IMR-90 (cell line): ENCODE measurements at regions not wholly inside any gene's neighbourhood (a gene's known extent, or its start where the extent isn't known, plus 50 kb on each side); places are given as distances from the start of the nearest gene placed in this dataset.

Experiments
- ATAC-seq: fragments of 200-7000 bp; cut with Tn5 transposase; 2 replicates; pipeline ENCODE4 v1.9.1; 2020; ENCODE audit warnings: low read depth, mild to moderate bottlenecking, moderate library complexity
- BruUV-seq: library from RNA; stranded (reverse); fragments of 400-500 nt; replicated peaks from 2 replicates; lab custom pipeline; 2021; lab: Mats Ljungman, UMichigan
- CTCF ChIA-PET: fragments of 300-600 bp; formaldehyde crosslinking; extraction: SDS; loops from one replicate; lab custom pipeline; 2021; ENCODE audit warnings: antibody characterized with exemption; lab: Yijun Ruan, JAX
- POLR2A ChIA-PET: fragments of 300-600 bp; sonication (Branson Sonifier 250); formaldehyde crosslinking; loops from one replicate; lab custom pipeline; 2022; ENCODE audit warnings: antibody characterized with exemption; ENCODE audit not compliant: unreplicated experiment; lab: Charles Lee
- DNase-seq: peaks from one replicate; pipeline ENCODE4 v3.0.0; 2013
- H2AFZ ChIP-seq: replicated peaks from 2 replicates; pipeline ENCODE3; 2013; ENCODE audit warnings: low read length, mild to moderate bottlenecking; ENCODE audit not compliant: poor library complexity
- H2AK5ac ChIP-seq: 2 replicates; pipeline ENCODE4 v1.6.1; 2013; ENCODE audit warnings: low read depth, low read length, inconsistent platforms
- H2AK9ac ChIP-seq: replicated peaks from 2 replicates; pipeline ENCODE3; 2013; ENCODE audit warnings: mild to moderate bottlenecking, low read depth, low read length, moderate library complexity; ENCODE audit not compliant: poor library complexity
- H2BK120ac ChIP-seq: 2 replicates; pipeline ENCODE4 v1.6.1; 2013; ENCODE audit warnings: low read depth, low read length, inconsistent platforms
- H2BK15ac ChIP-seq: 3 replicates; pipeline ENCODE4 v1.6.1; 2013; ENCODE audit warnings: low read depth, low read length, inconsistent platforms
- H2BK20ac ChIP-seq: 2 replicates; pipeline ENCODE4 v1.6.1; 2013; ENCODE audit warnings: low read depth, mild to moderate bottlenecking, inconsistent platforms, low read length, moderate library complexity
- H2BK5ac ChIP-seq: 2 replicates; pipeline ENCODE4 v1.6.1; 2013; ENCODE audit warnings: mild to moderate bottlenecking, low read depth, low read length, inconsistent platforms; ENCODE audit not compliant: poor library complexity, severe bottlenecking
- H3K14ac ChIP-seq: replicated peaks from 2 replicates; pipeline ENCODE4 v1.6.1; 2013; ENCODE audit warnings: low read depth, low read length, inconsistent platforms
- H3K18ac ChIP-seq: 2 replicates; pipeline ENCODE4 v1.6.1; 2013; ENCODE audit warnings: low read depth, low read length, control low read depth
- H3K23ac ChIP-seq: 2 replicates; pipeline ENCODE4 v1.6.1; 2013; ENCODE audit warnings: low read depth, low read length, inconsistent platforms
- H3K27ac ChIP-seq: 2 replicates; pipeline ENCODE4 v1.5.1; 2013; ENCODE audit warnings: mild to moderate bottlenecking, control low read depth, low read length; ENCODE audit not compliant: insufficient read depth
- H3K27me3 ChIP-seq: 2 replicates; pipeline ENCODE4 v1.6.1; 2013; ENCODE audit warnings: low read length; ENCODE audit not compliant: control insufficient read depth, insufficient read depth
- H3K36me3 ChIP-seq: 2 replicates; pipeline ENCODE4 v1.6.1; 2013; ENCODE audit warnings: low read length, mixed read lengths; ENCODE audit not compliant: control insufficient read depth, insufficient read depth
- H3K4ac ChIP-seq: 2 replicates; pipeline ENCODE4 v1.6.1; 2013; ENCODE audit warnings: low read depth, low read length, inconsistent platforms
- H3K4me1 ChIP-seq: 2 replicates; pipeline ENCODE4 v1.6.1; 2013; ENCODE audit warnings: low read length, mixed read lengths; ENCODE audit not compliant: control insufficient read depth, insufficient read depth
- H3K4me2 ChIP-seq: 2 replicates; pipeline ENCODE4 v1.6.1; 2013; ENCODE audit warnings: low read depth, mild to moderate bottlenecking, control low read depth, low read length, moderate library complexity
- H3K4me3 ChIP-seq: 2 replicates; pipeline ENCODE4 v1.5.1; 2013; ENCODE audit warnings: low read depth, mild to moderate bottlenecking, control low read depth, low read length, moderate library complexity; ENCODE audit not compliant: insufficient read depth
- H3K56ac ChIP-seq: 2 replicates; pipeline ENCODE4 v1.6.1; 2013; ENCODE audit warnings: low read length, inconsistent platforms; ENCODE audit not compliant: insufficient read depth; ENCODE audit errors: extremely low read depth
- H3K79me1 ChIP-seq, 2 experiments: 2 replicates each; pipeline ENCODE4 v1.6.1; 2013; ENCODE audit warnings: low read length in 2 of 2, inconsistent platforms in 1 of 2, low read depth in 1 of 2
- H3K9ac ChIP-seq: 2 replicates; pipeline ENCODE4 v1.6.1; 2013; ENCODE audit warnings: low read depth, low read length, control low read depth
- H3K9me1 ChIP-seq: 2 replicates; pipeline ENCODE4 v1.6.1; 2013; ENCODE audit warnings: low read length, inconsistent platforms; ENCODE audit not compliant: insufficient read depth
- H3K9me3 ChIP-seq: 2 replicates; pipeline ENCODE4 v1.6.1; 2013; ENCODE audit warnings: low read length; ENCODE audit not compliant: control insufficient read depth, insufficient read depth
- H4K20me1 ChIP-seq: 2 replicates; pipeline ENCODE4 v1.6.1; 2013; ENCODE audit warnings: low read length, inconsistent platforms; ENCODE audit not compliant: insufficient read depth
- H4K5ac ChIP-seq: 2 replicates; pipeline ENCODE4 v1.6.1; 2013; ENCODE audit warnings: mild to moderate bottlenecking, low read depth, low read length, control low read depth
- H4K8ac ChIP-seq, 2 experiments: 2 replicates each; pipeline ENCODE4 v1.6.1; 2013; ENCODE audit warnings: low read depth in 2 of 2, low read length in 2 of 2, control low read depth in 1 of 2, inconsistent platforms in 1 of 2
- H4K91ac ChIP-seq: 2 replicates; pipeline ENCODE4 v1.6.1; 2013; ENCODE audit warnings: low read depth, low read length, inconsistent platforms; ENCODE audit not compliant: insufficient read depth
- MAFK ChIP-seq: IDR thresholded peaks from 2 replicates; pipeline ENCODE4 v1.6.1; 2012; ENCODE audit warnings: low read depth, low read length, improper control_type of control experiment
- MAZ ChIP-seq: IDR thresholded peaks from 2 replicates; pipeline ENCODE4 v1.6.1; 2012; ENCODE audit warnings: low read depth, mild to moderate bottlenecking, low read length, improper control_type of control experiment, moderate library complexity, borderline replicate concordance
- WGBS, 2 experiments: methylation state at CpG; one replicate each; pipeline versions ENCODE4 v1.1.5 to v1.1.7; 2013; ENCODE audit warnings: missing lambda C conversion rate in 2 of 2; ENCODE audit not compliant: insufficient read length in 1 of 2; ENCODE audit errors: extremely low coverage in 2 of 2; 5-methylcytosine and 5-hydroxymethylcytosine counted together
- dilution Hi-C: fragments of 300-500 bp; cut with HindIII; formaldehyde crosslinking; loops from one replicate; pipeline ENCODE4 v1.14.3; 2018; ENCODE audit warnings: low sequenced_read_pairs; ENCODE audit not compliant: unreplicated experiment
- in situ Hi-C: fragments of 300-500 bp; cut with MboI; formaldehyde crosslinking; loops from 3 replicates; pipeline ENCODE4 v1.14.3; 2019; ENCODE audit warnings: low sequenced_read_pairs, inconsistent platforms, mixed read lengths
- intact Hi-C: fragments of 100-400 bp; cut with micrococcal nuclease; formaldehyde crosslinking; loops from 2 replicates; pipeline ENCODE4 v1.10.0; 2022

GRCh38 chr7:132683896-132684690 lies 107.8 kb upstream of the PLXNA4 start:
- intact Hi-C loops, result no loop called here

More at GRCh38 chr7:132683896-132684690, 107.8 kb upstream of the PLXNA4 start:
- CTCF ChIA-PET, result no interaction called here
- H4K8ac ChIP-seq, result no peak overlapping the region
- no peak overlapping the region for H3K4me2 ChIP-seq
- H3K27ac ChIP-seq, result no peak overlapping the region
- no peak overlapping the region for H3K9ac ChIP-seq
- BruUV-seq, result no TSS peak
- no peak for DNase-seq
- H3K14ac ChIP-seq, result no peak overlapping the region
- no peak overlapping the region for H3K18ac ChIP-seq
- no peak for ATAC-seq
- no peak overlapping the region for H2BK20ac ChIP-seq
- H3K4me1 ChIP-seq, result no peaks in the 10 kb centered on the region
- H3K56ac ChIP-seq, result no peak overlapping the region
- no peak overlapping the region for H3K23ac ChIP-seq
- no peak overlapping the region for H2BK15ac ChIP-seq
- no peak overlapping the region for H4K91ac ChIP-seq
- dilution Hi-C loops, result no loop called here
- no peaks in the 10 kb centered on the region for H3K79me1 ChIP-seq
- no peaks in the 10 kb centered on the region for H3K9me1 ChIP-seq
- no peaks in the 10 kb centered on the region for H3K9me3 ChIP-seq
- no peak overlapping the region for H2AFZ ChIP-seq
- in situ Hi-C loops, result no loop called here
- no peak overlapping the region for H2AK5ac ChIP-seq
- no peak overlapping the region for H4K5ac ChIP-seq
- WGBS, 2 experiments, result 73% methylated on average over 6 of the region's 12 CpGs; no CpG with 5 or more reads in 1 of the 2 experiments
- H3K4ac ChIP-seq, result no peak overlapping the region
- no peaks in the 10 kb centered on the region for H3K36me3 ChIP-seq
- H3K27me3 ChIP-seq, result no peaks in the 10 kb centered on the region
- H2BK120ac ChIP-seq, result no peak overlapping the region
- H2BK5ac ChIP-seq, result no peak overlapping the region
- H4K20me1 ChIP-seq, result no peaks in the 10 kb centered on the region
- POLR2A ChIA-PET, result no interaction called here
- no peak overlapping the region for H2AK9ac ChIP-seq
- TF ChIP-seq MAZ (no peak), MAFK (peak; percentile 22; the same call in 1 of the 2 replicates)
- no peak overlapping the region for H3K4me3 ChIP-seq
